H9 (cell line): ENCODE measurements at regions not wholly inside any gene's neighbourhood (a gene's known extent, or its start where the extent isn't known, plus 50 kb on each side); places are given as distances from the start of the nearest gene placed in this dataset.

Experiments used
- DNase-seq: peaks from one replicate; pipeline ENCODE4 v3.0.0-alpha.2; 2017
- H2AFZ ChIP-seq: one replicate; pipeline ENCODE4 v1.6.1; 2013; ENCODE audit warnings: mild to moderate bottlenecking, low read length, control low read depth, moderate library complexity
- H2AK5ac ChIP-seq: 2 replicates; pipeline ENCODE4 v1.6.1; 2013; ENCODE audit warnings: low read length, control low read depth, mixed read lengths; ENCODE audit not compliant: insufficient read length
- H2BK120ac ChIP-seq: one replicate; pipeline ENCODE4 v1.6.1; 2013; ENCODE audit warnings: low read depth, mild to moderate bottlenecking, low read length, control low read depth, inconsistent platforms; ENCODE audit not compliant: poor library complexity, severe bottlenecking
- H2BK12ac ChIP-seq: 2 replicates; pipeline ENCODE4 v1.6.1; 2013; ENCODE audit warnings: low read length, control low read depth, mixed read lengths, low read depth; ENCODE audit not compliant: insufficient read length
- H2BK15ac ChIP-seq: 2 replicates; pipeline ENCODE4 v1.6.1; 2013; ENCODE audit warnings: low read depth, low read length, control low read depth
- H2BK20ac ChIP-seq: one replicate; pipeline ENCODE4 v1.6.1; 2013; ENCODE audit warnings: low read depth, mild to moderate bottlenecking, low read length, control low read depth, inconsistent platforms; ENCODE audit not compliant: poor library complexity, severe bottlenecking
- H2BK5ac ChIP-seq: 2 replicates; pipeline ENCODE4 v1.6.1; 2013; ENCODE audit warnings: low read length, control low read depth, mixed read lengths; ENCODE audit not compliant: insufficient read length
- H3K14ac ChIP-seq: 2 replicates; pipeline ENCODE4 v1.6.1; 2013; ENCODE audit warnings: low read length, control low read depth; ENCODE audit not compliant: insufficient read depth
- H3K18ac ChIP-seq: 2 replicates; pipeline ENCODE4 v1.6.1; 2013; ENCODE audit warnings: low read depth, mild to moderate bottlenecking, mixed read lengths, low read length, control low read depth; ENCODE audit not compliant: insufficient read length
- H3K23ac ChIP-seq: 2 replicates; pipeline ENCODE4 v1.6.1; 2013; ENCODE audit warnings: low read length, control low read depth, mixed read lengths, low read depth; ENCODE audit not compliant: insufficient read length
- H3K23me2 ChIP-seq: 2 replicates; pipeline ENCODE4 v1.6.1; 2013; ENCODE audit warnings: low read depth, mild to moderate bottlenecking, mixed read lengths, low read length, control low read depth; ENCODE audit not compliant: insufficient read length, poor library complexity, severe bottlenecking
- H3K27ac ChIP-seq: 2 replicates; pipeline ENCODE4 v1.5.1; 2013; ENCODE audit warnings: low read length, control low read depth, mixed read lengths, low read depth; ENCODE audit not compliant: insufficient read length
- H3K27me3 ChIP-seq: 2 replicates; pipeline ENCODE4 v1.6.1; 2013; ENCODE audit warnings: low read length, control low read depth, inconsistent platforms; ENCODE audit not compliant: insufficient read depth
- H3K4ac ChIP-seq: 2 replicates; pipeline ENCODE4 v1.6.1; 2013; ENCODE audit warnings: low read depth, mild to moderate bottlenecking, control low read depth, inconsistent platforms, low read length, moderate library complexity
- H3K4me1 ChIP-seq: 2 replicates; pipeline ENCODE4 v1.6.1; 2013; ENCODE audit warnings: low read length, control low read depth, inconsistent platforms; ENCODE audit not compliant: insufficient read depth
- H3K4me2 ChIP-seq: 2 replicates; pipeline ENCODE4 v1.6.1; 2013; ENCODE audit warnings: low read length, control low read depth, mixed read lengths; ENCODE audit not compliant: insufficient read length, insufficient read depth
- H3K56ac ChIP-seq: 2 replicates; pipeline ENCODE4 v1.6.1; 2013; ENCODE audit warnings: low read depth, mild to moderate bottlenecking, mixed read lengths, low read length, control low read depth; ENCODE audit not compliant: insufficient read length
- H3K79me1 ChIP-seq: 2 replicates; pipeline ENCODE4 v1.6.1; 2013; ENCODE audit warnings: low read depth, mild to moderate bottlenecking, moderate library complexity, low read length, control low read depth, inconsistent platforms; ENCODE audit not compliant: insufficient read depth, poor library complexity, severe bottlenecking
- H3K79me2 ChIP-seq: 2 replicates; pipeline ENCODE4 v1.6.1; 2013; ENCODE audit warnings: low read length, control low read depth, inconsistent platforms; ENCODE audit not compliant: insufficient read depth
- H3K9ac ChIP-seq: 2 replicates; pipeline ENCODE4 v1.6.1; 2013; ENCODE audit warnings: low read length, control low read depth, mixed read lengths; ENCODE audit not compliant: insufficient read length; ENCODE audit errors: extremely low read depth
- H3K9me3 ChIP-seq: one replicate; pipeline ENCODE4 v1.6.1; 2013; ENCODE audit warnings: low read depth, low read length, inconsistent platforms; ENCODE audit not compliant: control insufficient read depth
- H3T11ph ChIP-seq: one replicate; pipeline ENCODE4 v1.6.1; 2013; ENCODE audit warnings: mild to moderate bottlenecking, low read length, control low read depth, inconsistent platforms
- H4K20me1 ChIP-seq: one replicate; pipeline ENCODE4 v1.6.1; 2013; ENCODE audit not compliant: control insufficient read depth, insufficient read length, insufficient read depth
- H4K5ac ChIP-seq: 2 replicates; pipeline ENCODE4 v1.6.1; 2013; ENCODE audit warnings: low read depth, mild to moderate bottlenecking, mixed read lengths, low read length, control low read depth; ENCODE audit not compliant: insufficient read length
- H4K8ac ChIP-seq: replicated peaks from 2 replicates; pipeline ENCODE4 v1.6.1; 2013; ENCODE audit warnings: low read length, control low read depth, mixed read lengths, low read depth; ENCODE audit not compliant: insufficient read length
- H4K91ac ChIP-seq: 2 replicates; pipeline ENCODE4 v1.6.1; 2013; ENCODE audit warnings: low read depth, mild to moderate bottlenecking, moderate library complexity, mixed read lengths, low read length, control low read depth; ENCODE audit not compliant: insufficient read length
- H3K27ac Mint-ChIP-seq, 3 experiments: 2 replicates in 2 of 3; 3 replicates in 1 of 3; pipeline ENCODE4 v1.8.0; 2020 to 2021; ENCODE audit warnings: mixed read lengths in 3 of 3, mild to moderate bottlenecking in 1 of 3, moderate library complexity in 1 of 3
- H3K27me3 Mint-ChIP-seq: 2 replicates; pipeline ENCODE4 v1.8.0; 2021; ENCODE audit warnings: low read depth, mild to moderate bottlenecking, moderate library complexity, mixed read lengths
- H3K36me3 Mint-ChIP-seq, 3 experiments: 2 replicates in 2 of 3; 3 replicates in 1 of 3; pipeline ENCODE4 v1.8.0; 2020 to 2021; ENCODE audit warnings: low read depth in 3 of 3, mixed read lengths in 3 of 3; ENCODE audit not compliant: insufficient read depth in 1 of 3
- H3K4me1 Mint-ChIP-seq, 2 experiments: 2 replicates each; pipeline ENCODE4 v1.8.0; 2020; ENCODE audit warnings: mixed read lengths in 2 of 2
- H3K4me3 Mint-ChIP-seq, 2 experiments: 2 replicates in 1 of 2; 3 replicates in 1 of 2; pipeline ENCODE4 v1.8.0; 2020 to 2021; ENCODE audit warnings: mild to moderate bottlenecking in 2 of 2, mixed read lengths in 2 of 2, moderate library complexity in 1 of 2
- H3K9me3 Mint-ChIP-seq, 2 experiments: 2 replicates in 1 of 2; 3 replicates in 1 of 2; pipeline ENCODE4 v1.8.0; 2020; ENCODE audit warnings: mild to moderate bottlenecking in 2 of 2, mixed read lengths in 2 of 2, moderate library complexity in 1 of 2
- CTCF ChIP-seq: fragments of 200-600 bp; sonication (generic); conservative IDR thresholded peaks from 3 replicates; pipeline ENCODE4 v1.8.0; 2021; ENCODE audit warnings: antibody characterized with exemption, mild to moderate bottlenecking
- WGBS: extraction: QIAGEN DNeasy Blood & Tissue Kit; methylation state at CpG from one replicate; pipeline ENCODE4 v1.1.7; 2013; ENCODE audit warnings: missing lambda C conversion rate, low lambda C conversion rate, mixed read lengths; ENCODE audit not compliant: insufficient read length; ENCODE audit errors: extremely low coverage; 5-methylcytosine and 5-hydroxymethylcytosine counted together

GRCh38 chr10:106519376-106520030, 645.0 kb downstream of the SORCS1 start:
- Histone ChIP-seq H2BK12ac (no peak overlapping the region), H3K23me2 (no peaks in the 10 kb centered on the region), H3K27me3 (no peaks in the 10 kb centered on the region), H3K4ac (no peak overlapping the region), H4K5ac (no peak overlapping the region), H4K8ac (no peak overlapping the region), H4K20me1 (no peaks in the 10 kb centered on the region), H3K27ac (no peak overlapping the region), H2AFZ (no peak overlapping the region), H4K91ac (no peak overlapping the region), H3T11ph (no peak overlapping the region), H3K14ac (no peak overlapping the region), H2AK5ac (no peak overlapping the region), H2BK15ac (no peak overlapping the region), H3K18ac (no peak overlapping the region), H3K4me2 (no peak overlapping the region), H3K9ac (no peak overlapping the region), H3K23ac (no peak overlapping the region), H3K9me3 (no peaks in the 10 kb centered on the region), H2BK120ac (no peak overlapping the region), H2BK5ac (no peak overlapping the region), H2BK20ac (no peak overlapping the region), H3K79me1 (no peaks in the 10 kb centered on the region), H3K79me2 (no peaks in the 10 kb centered on the region), H3K4me1 (no peaks in the 10 kb centered on the region), H3K56ac (no peak overlapping the region)
- Mint-ChIP-seq H3K9me3 (no peaks in the 10 kb centered on the region), H3K36me3 (no peaks in the 10 kb centered on the region), H3K4me1 (peaks cover 0 to under 1% of the 10 kb centered on the region in 2 experiments; a peak in 2 of 4 replicates), H3K27ac (no peak overlapping the region), H3K4me3 (no peak overlapping the region), H3K27me3 (peaks cover 4% of the 10 kb centered on the region)
- TF ChIP-seq CTCF, result no peak
- DNase-seq, result no peak
- WGBS, result no CpG with 5 or more reads among the region's 2 CpGs
